K562 (cell line): ENCODE measurements at regions not wholly inside any gene's neighbourhood (a gene's known extent, or its start where the extent isn't known, plus 50 kb on each side); places are given as distances from the start of the nearest gene placed in this dataset.

ENCODE experiments used
- CBX8 ChIP-seq: fragments of 200-600 bp; sonication (generic); IDR thresholded peaks from 2 replicates; pipeline ENCODE4 v1.6.1; 2012; ENCODE audit warnings: borderline replicate concordance, mixed run types, low read depth, mild to moderate bottlenecking, moderate library complexity, mixed read lengths, low read length, control low read depth, inconsistent platforms; ENCODE audit not compliant: poor library complexity, severe bottlenecking; ENCODE audit errors: extremely low read depth
- CEBPB ChIP-seq: fragments of 450-650 bp; IDR thresholded peaks from 2 replicates; pipeline ENCODE4 v1.6.1; 2016; ENCODE audit warnings: missing genetic modification characterization, missing compliant biosample characterization
- EP300 ChIP-seq: IDR thresholded peaks from 2 replicates; pipeline ENCODE4 v1.6.1; 2012; ENCODE audit warnings: low read length, improper control_type of control experiment
- FOXJ2 ChIP-seq: fragments of 200-800 bp; sonication (Bioruptor generic); IDR thresholded peaks from 2 replicates; pipeline ENCODE4 v1.6.1; 2016; ENCODE audit warnings: missing genetic modification characterization, missing compliant biosample characterization
- GABPB1 ChIP-seq: sonication (generic); formaldehyde crosslinking; IDR thresholded peaks from 2 replicates; pipeline ENCODE4 v1.8.0; 2022; ENCODE audit warnings: mild to moderate bottlenecking, missing genetic modification reagents
- POLR2A ChIP-seq: fragments of 450-650 bp; conservative IDR thresholded peaks from 2 replicates; pipeline ENCODE4 v1.6.1; 2016
- RAD21 ChIP-seq, 2 experiments: fragments of 250-450 bp in 1 of 2; fragments of 450-650 bp in 1 of 2; sonication (Bioruptor Pico) in 1 of 2; formaldehyde crosslinking in 1 of 2; IDR thresholded peaks in 1 of 2; conservative IDR thresholded peaks in 1 of 2; 2 replicates each; pipeline versions ENCODE4 v1.4.0 to v1.8.0; 2020 to 2022; ENCODE audit warnings: mild to moderate bottlenecking in 2 of 2, moderate library complexity in 1 of 2
- RFX7 ChIP-seq: fragments of 250-450 bp; sonication (Bioruptor Pico); IDR thresholded peaks from 2 replicates; pipeline ENCODE4 v1.5.1; 2021; ENCODE audit warnings: mild to moderate bottlenecking
- TEAD1 ChIP-seq, 2 experiments: fragments of 450-650 bp in 1 of 2; sonication (generic) in 1 of 2; formaldehyde crosslinking; IDR thresholded peaks; 2 replicates each; pipeline versions ENCODE4 v1.4.0 to v1.8.0; 2020 to 2022; ENCODE audit warnings: mild to moderate bottlenecking in 2 of 2, missing genetic modification reagents in 1 of 2
- YY1 ChIP-seq, 3 experiments: IDR thresholded peaks; 2 replicates each; pipeline ENCODE4 v1.6.1; 2011; ENCODE audit warnings: low read length in 2 of 3, mild to moderate bottlenecking in 2 of 3, moderate library complexity in 2 of 3, borderline replicate concordance in 1 of 3, control low read depth in 1 of 3, low read depth in 1 of 3; ENCODE audit not compliant: insufficient read depth in 3 of 3, insufficient replicate concordance in 2 of 3, control insufficient read depth in 1 of 3, insufficient read length in 1 of 3; ENCODE audit errors: extremely low read depth in 1 of 3
- TF ChIP-seq, protein P1 (sequence below): fragments of 250-450 bp; sonication (Bioruptor Pico); IDR thresholded peaks from 2 replicates; pipeline ENCODE4 v1.5.1; 2021; ENCODE audit warnings: mild to moderate bottlenecking
- TF ChIP-seq, protein P2 (sequence below), 3 experiments: IDR thresholded peaks in 2 of 3; conservative IDR thresholded peaks in 1 of 3; 2 replicates each; pipeline ENCODE4 v1.5.1; 2011 to 2012; ENCODE audit warnings: low read length in 3 of 3, mild to moderate bottlenecking in 3 of 3, control low read depth in 2 of 3, improper control_type of control experiment in 1 of 3, inconsistent platforms in 1 of 3, low read depth in 1 of 3, mixed read lengths in 1 of 3, moderate library complexity in 1 of 3; ENCODE audit not compliant: insufficient read depth in 2 of 3

- TF ChIP-seq, protein P1, sequence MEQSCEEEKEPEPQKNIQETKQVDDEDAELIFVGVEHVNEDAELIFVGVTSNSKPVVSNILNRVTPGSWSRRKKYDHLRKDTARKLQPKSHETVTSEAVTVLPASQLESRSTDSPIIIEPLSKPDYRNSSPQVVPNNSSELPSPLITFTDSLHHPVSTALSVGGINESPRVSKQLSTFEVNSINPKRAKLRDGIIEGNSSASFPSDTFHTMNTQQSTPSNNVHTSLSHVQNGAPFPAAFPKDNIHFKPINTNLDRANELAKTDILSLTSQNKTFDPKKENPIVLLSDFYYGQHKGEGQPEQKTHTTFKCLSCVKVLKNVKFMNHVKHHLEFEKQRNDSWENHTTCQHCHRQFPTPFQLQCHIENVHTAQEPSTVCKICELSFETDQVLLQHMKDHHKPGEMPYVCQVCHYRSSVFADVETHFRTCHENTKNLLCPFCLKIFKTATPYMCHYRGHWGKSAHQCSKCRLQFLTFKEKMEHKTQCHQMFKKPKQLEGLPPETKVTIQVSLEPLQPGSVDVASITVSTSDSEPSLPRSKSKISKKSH = no peak
- no peak for TF ChIP-seq RFX7 (CRISPR knock-in tag)
- TF ChIP-seq YY1 (IDR thresholded peaks at IDR 0.05; ENCODE audit: borderline replicate concordance in 1 of 3, control insufficient read depth in 1 of 3, extremely low read depth in 1 of 3, insufficient read depth in 3 of 3, insufficient read length in 1 of 3, insufficient replicate concordance in 2 of 3, low read depth in 1 of 3, low read length in 2 of 3) = no peak
- TF ChIP-seq TEAD1 (CRISPR knock-in tag; IDR thresholded peaks at IDR 0.05) = no peak
- TF ChIP-seq RAD21 (CRISPR knock-in tag; conservative IDR thresholded peaks at IDR 0.05 in 1 of 2, IDR thresholded peaks at IDR 0.05 in 1 of 2) = no peak
- no peak for TF ChIP-seq EP300
- TF ChIP-seq, protein P2, sequence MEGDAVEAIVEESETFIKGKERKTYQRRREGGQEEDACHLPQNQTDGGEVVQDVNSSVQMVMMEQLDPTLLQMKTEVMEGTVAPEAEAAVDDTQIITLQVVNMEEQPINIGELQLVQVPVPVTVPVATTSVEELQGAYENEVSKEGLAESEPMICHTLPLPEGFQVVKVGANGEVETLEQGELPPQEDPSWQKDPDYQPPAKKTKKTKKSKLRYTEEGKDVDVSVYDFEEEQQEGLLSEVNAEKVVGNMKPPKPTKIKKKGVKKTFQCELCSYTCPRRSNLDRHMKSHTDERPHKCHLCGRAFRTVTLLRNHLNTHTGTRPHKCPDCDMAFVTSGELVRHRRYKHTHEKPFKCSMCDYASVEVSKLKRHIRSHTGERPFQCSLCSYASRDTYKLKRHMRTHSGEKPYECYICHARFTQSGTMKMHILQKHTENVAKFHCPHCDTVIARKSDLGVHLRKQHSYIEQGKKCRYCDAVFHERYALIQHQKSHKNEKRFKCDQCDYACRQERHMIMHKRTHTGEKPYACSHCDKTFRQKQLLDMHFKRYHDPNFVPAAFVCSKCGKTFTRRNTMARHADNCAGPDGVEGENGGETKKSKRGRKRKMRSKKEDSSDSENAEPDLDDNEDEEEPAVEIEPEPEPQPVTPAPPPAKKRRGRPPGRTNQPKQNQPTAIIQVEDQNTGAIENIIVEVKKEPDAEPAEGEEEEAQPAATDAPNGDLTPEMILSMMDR (IDR thresholded peaks at IDR 0.05 in 2 of 3, conservative IDR thresholded peaks at IDR 0.05 in 1 of 3; ENCODE audit: insufficient read depth in 2 of 3, low read depth in 1 of 3, low read length in 3 of 3) = no peak
- TF ChIP-seq POLR2A = no peak
- no peak for TF ChIP-seq GABPB1 (CRISPR knock-in tag)
- no peak for TF ChIP-seq CEBPB
- no peak for TF ChIP-seq FOXJ2 (tag)
- TF ChIP-seq CBX8 = no peak
These were observed 529.6 kb upstream of the SPANXN1 start for GRCh38 chrX:144717682-144718081.
